NCI-H2196 (cell line): ENCODE measurements at regions not wholly inside any gene's neighbourhood (a gene's known extent, or its start where the extent isn't known, plus 50 kb on each side); places are given as distances from the start of the nearest gene placed in this dataset.

Experiments used
- DNase-seq: peaks from one replicate; lab custom pipeline; 2025; ENCODE audit not compliant: unreplicated experiment; lab: John Stamatoyannopoulos, UW

DNA sequence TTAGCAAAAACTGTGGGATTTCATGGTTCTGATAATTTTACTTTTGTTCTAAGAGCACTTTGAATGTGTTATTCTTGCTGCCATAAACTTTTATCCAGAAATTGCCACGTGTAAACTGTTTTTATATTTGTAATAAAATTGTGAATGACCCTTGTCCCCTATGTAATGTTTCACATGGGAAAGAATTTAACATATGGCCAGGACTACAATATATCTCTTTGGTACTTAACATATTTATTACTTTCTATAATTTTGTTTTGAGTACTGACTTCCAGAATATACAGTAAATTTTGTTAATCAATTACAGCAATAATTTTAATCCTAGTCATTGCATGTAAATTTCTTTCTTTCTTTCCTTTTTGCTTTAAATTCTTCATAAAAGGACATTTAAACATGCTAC is 735.0 kb upstream of the PHF14 start:
- DNase-seq: no peak

DNA sequence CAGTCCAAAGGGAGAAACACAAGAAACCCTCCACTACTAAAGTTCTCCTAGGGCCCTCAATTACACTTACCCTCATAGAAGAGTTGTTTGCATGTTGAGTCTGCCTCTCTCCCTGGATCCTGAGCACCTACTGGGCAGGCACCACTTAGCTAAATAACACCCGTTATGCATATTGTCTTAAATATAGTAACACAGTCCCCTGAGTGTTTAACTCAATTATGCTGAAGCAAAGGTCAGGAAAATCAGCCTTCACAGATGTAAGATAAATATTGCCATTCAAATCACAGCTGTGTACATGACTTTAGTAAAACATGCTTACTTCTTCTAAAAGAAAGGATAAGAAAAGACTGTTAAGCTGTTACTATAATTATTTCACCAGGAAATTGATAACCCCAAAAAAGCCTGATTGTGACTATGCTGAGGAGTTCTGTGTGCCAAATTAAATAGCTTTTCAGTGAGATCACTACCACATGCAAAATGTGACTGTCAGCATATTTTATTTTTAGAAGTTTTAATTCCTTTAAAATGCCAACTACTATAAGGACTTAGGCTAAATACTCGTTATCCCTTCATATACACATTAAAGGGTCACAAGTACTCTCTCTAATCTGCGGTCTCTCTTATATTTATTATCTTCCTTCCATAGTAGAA is 733.9 kb upstream of the PHF14 start:
- DNase-seq: no peak

DNA sequence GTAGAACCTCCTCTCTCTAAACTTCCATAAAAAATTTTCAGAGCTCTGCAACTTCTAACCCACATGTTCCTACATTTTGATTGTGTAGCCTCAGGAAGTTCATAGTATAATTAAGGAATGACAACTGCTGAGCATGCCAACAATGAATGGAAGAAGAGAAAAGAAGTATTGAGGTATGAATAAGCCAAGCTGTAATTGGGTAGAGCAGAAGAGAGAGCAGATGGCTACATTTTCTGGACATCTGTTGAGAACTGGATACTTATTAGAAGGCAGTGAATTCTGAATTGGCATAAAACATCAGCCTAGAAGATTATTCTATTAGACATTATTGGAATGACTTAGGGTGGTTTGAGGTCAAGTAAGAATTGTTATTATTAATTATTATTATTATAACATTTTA is 728.3 kb upstream of the PHF14 start:
- DNase-seq: no peak

DNA sequence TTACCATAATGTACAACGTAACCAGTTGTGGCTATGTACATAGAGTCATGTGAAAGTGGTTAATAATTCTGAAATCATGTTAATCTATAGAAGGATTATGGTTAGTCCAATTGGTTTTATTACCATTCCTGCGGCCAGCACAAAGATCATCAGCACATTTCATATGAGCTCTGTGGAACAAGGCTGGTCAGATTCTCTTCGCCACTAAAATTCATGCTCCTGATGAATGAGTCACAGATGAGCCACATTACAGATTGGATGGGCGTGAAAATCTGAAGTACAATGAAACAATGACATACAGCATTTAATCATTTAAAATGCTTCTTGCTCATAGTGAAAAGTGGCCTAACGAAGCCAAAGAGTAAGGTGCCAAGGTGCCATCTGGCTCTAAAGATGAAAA is 716.2 kb upstream of the PHF14 start:
- DNase-seq: no peak

DNA sequence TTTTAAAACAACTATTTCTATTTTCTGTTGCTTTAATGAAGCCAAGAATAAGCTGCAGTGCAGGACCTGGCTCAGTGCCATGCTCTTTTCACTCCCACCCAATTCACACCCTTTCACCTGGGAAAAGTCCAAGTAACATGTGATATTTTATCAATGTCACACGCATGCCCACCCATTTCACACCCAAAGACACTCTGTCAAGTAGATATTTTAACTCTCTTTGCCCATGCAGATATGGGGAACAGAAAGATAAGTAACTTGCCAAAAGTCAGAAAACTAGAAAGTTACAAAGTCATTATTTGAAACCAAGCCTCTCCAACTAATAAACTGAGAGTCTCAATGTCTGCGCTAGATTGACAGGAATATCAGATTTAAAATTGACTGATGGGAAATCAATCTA is 706.7 kb upstream of the PHF14 start:
- DNase-seq: no peak

DNA sequence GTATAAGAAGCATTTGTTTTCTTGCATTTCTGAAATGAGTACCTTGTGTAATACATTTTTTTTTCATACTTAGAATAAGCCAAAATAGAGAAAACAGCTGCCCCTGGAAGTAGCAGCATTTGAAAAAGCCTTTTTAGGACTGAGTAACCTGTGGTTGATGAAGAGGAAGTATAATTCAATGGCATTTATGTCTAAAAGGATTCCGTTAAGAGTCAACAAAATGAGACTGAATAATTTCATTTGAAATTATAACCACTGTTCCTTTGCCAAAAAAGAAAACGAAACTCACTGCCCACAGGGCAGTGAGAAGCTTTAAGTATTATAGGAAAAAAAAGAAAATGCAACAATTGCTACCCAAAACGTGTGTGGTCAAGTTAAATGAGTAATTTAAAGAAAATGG is 705.6 kb upstream of the PHF14 start:
- no peak for DNase-seq

DNA sequence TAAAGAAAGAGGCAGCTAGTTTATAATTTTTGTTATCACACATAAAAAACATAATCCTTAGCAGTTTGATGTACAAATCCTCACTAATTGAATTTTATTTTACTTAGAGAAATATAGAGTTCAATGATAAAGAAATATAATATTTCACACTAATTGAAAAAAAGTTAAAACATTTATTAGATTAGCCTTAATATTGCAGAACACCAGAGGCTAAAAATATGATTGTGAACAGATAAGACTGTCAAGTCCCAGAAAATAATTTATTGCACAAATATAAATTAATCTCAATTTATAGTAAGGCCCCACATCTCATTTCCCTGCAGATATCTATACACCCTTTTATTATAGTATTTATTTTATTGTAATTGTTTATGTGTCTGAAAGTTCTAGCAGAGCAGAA is 690.8 kb upstream of the PHF14 start:
- DNase-seq: no peak

DNA sequence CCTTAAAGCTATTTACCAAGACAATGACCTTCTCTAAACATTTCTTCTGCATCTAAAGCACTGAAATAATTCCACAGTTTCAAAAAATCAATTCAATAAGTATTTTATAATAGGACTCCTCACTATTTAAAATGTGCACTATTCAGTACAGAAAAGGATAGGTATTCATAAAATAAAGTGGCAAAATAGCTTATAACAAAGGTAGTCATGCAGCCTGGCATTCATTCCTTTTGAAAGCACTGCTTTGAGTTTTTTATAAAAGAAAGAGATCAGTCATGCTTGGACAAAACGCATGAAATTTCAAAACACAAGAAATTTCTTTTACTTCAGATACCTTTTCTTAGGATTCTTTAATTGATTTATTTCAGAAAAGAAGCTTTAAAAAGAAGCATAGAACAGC is 689.7 kb upstream of the PHF14 start:
- no peak for DNase-seq

DNA sequence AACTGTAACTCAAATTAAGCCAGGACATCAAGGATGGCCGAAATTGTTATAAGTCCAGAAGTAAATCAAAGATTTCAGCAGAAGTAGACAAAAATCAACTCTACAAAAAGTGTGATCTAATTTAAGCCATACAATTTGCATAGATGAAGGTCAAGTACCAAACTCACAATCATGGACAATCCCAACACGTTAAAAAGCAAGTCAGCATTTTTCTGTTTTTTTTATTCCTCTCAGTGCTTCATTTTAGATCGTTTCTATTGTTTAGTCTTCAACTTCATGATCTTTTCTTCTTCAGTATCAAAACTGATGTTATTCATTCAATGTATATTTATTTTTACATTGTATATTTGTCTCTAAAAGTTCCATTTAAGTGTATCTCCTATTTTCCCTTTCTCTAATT is 674.3 kb upstream of the PHF14 start:
- no peak for DNase-seq

DNA sequence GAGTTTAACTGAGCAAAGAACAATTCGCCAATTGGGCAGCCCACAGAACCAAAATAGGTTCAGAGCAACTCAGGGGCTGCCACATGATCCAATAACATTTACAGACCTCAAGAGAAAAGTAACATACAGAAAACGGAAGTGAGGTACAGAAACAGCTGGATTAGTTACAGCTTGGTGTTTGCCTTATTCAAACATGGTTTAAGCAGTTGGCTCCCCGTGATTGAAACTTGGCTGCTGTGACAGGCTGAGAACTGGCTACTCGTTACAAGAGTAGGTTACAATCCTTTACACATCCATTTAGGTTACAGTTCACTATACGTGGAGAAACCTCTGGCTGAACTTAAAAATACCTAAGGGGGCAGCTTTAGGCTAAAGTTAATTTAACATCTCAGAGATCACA is 673.1 kb upstream of the PHF14 start:
- no peak for DNase-seq

DNA sequence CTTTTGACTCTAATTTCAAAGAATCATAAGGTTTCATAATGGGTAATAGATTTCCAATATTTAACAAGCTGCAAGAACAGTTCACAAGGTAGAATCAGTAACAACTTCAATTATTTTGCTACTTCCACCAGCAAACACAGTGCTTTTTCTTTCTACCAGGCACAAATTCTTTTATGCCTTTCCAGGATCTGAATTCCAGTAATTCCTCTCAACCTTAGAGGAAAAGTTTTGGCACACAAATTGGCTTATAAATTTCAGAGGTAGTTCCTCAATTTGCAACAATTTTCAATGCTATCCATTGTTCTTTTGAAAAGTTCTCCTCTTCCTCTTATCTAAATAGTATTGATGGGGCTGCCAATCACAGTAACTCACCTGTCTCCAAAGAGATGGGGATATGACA is 665.4 kb upstream of the PHF14 start:
- DNase-seq: no peak

DNA sequence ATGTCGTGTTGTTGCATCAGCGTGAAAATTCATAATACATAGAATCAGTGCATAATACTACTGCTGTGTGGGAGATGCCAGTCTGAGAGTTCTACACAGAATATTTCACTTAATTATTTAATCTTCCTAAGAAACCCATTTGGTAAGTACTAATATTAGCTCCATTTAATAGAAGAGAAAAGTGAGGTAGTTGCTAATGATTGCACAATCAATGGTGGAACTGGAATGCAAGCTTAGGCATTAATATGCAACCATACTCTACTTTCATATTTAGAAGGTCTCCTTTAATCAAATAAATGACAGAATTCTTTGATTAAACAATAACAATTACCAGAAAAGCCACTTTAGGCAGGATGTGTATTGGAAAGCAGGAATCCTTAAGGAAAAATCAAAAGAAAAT is 660.7 kb upstream of the PHF14 start:
- no peak for DNase-seq

DNA sequence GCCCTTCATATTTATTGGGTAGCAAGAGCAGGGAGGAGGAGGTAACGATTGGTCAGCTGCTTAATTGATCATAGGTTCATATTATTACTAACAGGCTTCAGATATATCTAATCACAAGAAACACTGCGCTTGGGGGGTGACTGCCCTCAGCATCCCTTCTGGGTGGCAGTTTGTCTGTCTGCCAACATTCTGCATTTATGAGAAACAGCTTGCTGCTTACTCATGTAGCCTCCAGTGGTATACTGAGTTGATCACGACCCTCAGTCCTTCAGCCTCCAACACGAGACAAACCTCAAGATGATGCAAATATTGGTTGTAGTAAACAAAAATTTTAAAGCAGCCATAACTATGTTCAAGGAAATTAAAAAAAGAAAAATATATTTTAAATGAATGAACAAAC is 657.8 kb upstream of the PHF14 start:
- no peak for DNase-seq

DNA sequence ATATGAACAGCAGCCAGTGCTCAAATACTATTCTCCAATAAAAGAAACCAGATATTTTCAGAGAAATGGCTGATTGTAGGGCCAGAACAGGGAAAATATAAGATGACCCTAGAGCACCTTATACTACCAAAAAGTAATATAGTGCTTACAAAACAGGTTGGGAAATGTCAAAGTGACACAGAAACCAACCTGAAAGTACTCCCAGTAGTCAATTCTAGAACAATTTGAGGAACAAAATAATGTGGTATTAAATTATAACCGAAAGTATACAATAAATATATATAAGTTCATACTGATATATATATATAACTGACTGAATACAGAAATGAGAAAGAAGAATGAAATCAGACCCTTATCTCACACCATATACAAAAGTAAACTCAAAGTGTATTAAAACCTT is 657.2 kb upstream of the PHF14 start:
- no peak for DNase-seq

DNA sequence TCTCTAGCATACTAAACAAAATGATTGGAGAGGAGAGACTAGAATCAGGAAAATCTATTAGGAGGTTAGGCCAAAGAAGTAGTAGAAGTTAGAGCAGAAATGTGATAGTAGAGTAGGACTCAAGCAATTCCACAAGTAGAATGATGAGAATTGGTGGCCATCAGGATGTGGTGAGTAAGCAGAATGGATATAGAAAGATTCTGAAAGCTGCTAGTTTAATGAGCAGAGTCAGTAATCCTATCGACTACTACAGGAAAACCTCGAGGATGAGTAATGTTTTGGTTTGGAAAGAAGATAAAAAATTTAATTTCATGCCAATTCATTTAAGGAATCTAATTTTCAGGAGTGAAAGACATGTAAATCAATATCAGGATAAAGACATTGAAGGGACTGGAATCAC is 648.3 kb upstream of the PHF14 start:
- DNase-seq: no peak

DNA sequence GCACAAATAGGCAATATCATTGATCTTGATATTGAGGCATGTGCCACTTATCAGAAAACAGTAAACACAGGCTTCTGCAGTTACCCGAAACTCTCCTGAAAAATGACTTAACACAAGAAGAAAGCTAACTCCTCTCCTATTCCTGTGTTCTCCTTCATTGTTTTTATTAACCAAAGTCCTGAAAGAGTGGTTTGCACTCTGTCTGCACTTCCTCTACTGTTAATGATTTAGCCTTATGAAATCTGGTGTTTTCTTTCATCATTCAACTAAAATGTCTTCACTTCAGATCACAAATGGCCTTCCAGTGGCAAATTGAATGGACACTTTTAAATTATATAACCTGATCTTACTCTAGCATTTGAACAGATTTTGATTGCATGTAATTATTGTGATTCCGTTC is 630.6 kb upstream of the PHF14 start:
- no peak for DNase-seq

DNA sequence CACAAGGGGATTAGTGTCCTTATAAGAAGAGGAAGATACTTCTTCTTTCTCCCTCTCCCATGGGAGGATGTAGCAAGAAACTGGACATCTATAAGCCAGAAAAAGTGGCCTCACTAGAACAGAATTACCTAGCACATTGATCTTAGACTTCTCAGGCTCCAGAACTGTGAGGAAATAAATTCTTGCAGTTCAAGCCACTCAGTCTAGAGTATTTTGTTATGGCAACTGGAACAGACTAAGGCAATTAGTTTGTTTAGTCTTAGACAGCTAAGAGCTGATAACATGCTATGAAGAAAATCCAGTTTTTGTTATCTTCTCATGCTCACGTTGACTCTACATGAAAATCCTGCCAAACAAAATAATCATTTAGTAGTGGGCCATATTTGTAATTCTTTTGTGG is 627.6 kb upstream of the PHF14 start:
- no peak for DNase-seq

DNA sequence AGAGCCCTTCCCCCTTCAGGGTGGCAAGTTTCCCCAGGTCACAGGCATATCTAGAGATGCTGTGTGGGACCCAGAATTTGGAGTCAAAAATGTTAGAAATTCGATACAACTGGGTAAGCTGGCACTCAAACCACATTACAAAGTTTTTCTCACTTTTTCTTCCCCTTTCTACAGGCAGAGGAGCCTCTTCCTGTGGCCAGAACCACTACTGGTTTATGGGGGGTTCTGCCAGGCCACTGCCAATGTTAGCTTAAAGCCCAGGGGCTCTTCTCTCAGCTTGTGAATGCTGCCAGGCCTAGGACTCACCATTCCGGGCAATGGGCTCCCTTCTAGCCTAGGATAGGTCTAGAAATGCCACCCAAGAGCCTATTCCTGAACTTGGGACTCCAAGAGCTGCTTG is 617.9 kb upstream of the PHF14 start:
- DNase-seq: no peak

DNA sequence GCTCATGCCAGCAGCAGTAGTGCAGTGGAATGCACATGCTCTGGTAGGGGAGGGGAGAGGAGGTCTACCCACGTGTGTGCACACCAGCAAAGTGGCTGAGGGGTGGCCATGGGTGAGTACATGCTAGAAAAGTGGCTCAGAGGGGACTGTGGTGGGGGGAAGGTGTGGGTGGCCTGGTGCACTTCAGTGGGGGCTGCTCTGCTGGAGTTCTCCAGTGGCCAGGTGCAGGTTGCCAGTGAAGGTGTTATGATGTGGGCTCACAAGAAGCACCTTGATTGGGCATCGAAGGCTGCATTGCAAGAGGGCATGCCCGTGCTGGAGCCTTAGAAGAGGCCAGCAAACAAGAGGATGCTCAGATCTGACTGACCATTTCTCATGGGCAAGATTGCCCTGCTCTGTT is 613.6 kb upstream of the PHF14 start:
- DNase-seq: no peak

DNA sequence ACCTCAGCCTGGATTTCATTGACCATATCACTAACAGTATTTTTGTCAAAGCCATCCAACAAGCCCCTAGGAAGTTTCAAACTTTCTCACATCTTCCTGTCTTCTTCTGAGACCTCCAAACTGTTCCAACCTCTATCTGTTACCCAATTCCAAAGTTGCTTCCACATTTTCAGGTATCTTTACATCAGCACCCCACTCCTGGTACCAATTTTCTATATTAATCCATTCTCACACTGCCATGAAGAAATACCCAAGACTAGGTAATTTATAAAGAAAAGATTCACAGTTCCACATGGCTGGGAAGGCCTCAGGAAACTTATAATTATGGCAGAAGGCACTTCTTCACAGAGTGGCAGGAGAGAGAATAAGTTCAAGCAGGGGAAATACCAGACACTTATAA is 571.9 kb upstream of the PHF14 start:
- no peak for DNase-seq

DNA sequence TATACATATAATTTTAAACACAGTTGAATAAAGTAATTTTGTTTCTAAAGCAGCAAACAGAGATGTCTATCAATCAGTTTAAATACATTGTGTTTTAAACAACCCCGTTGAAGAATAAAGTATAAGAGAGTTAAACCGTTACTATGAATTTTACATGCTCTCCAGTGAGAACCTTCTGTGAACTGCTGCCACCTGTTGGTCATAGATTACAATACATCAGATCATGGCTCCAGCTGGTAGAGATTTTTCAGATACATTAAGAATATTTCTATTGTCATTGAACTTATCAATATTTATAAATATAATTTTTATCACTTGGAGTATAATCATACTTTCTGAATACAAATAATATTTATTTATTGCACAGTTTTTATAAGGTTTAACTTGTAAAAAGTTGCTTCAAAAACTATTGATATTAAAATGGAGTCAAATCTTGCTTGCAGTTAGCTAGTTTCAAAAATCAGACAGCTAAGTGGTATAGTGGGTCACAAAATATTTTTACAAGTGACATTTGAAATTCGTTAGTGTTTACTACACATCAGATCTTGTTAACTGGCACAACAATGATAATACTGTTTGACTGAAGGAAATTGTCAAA is 561.2 kb upstream of the PHF14 start:
- DNase-seq: peak; percentile 53

DNA sequence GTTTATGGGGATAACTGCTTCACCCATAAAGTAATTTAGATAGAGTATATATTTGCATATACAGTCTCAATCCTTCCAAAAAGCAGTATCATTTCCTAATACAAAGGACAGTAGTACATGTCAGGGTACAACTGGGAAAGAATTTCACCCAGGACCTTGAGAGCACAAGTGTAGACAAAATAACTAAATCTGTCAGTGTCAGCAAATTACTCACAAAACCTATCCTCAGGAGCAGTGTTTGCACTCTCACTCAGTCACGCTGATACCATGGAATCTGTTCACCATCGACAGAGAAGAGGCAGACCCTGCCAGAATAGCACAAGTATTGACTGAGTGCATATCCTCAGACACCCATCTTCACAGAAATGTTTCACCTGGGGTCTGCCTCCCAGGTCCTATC is 554.7 kb upstream of the PHF14 start:
- no peak for DNase-seq

DNA sequence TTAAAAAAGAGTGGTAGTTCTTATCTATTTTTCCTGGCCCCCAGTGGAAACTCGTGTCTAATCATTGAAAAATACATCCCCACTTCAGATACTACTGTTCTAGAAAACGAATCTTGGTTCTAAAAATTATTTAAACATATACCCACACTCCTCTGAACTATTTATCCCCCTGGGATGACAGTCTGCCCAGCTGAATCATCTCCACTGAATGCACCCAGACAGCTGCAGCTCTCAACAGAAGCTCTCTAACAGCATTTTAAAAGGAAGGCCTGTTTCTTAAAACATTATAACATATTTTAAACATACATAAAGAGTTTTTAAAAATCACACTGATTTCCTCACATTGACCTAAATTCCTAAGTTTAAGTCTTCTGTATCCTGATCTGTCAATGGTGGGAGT is 544.6 kb upstream of the PHF14 start:
- DNase-seq: no peak
